HepG2 (cell line): ENCODE measurements at regions not wholly inside any gene's neighbourhood (a gene's known extent, or its start where the extent isn't known, plus 50 kb on each side); places are given as distances from the start of the nearest gene placed in this dataset.

Experiments
- ATAC-seq: fragments of 200-7000 bp; cut with Tn5 transposase; 3 replicates; pipeline ENCODE4 v1.9.1; 2020; ENCODE audit warnings: mild to moderate bottlenecking, moderate library complexity
- BruUV-seq: library from RNA; stranded (reverse); fragments of 400-500 nt; replicated peaks from 2 replicates; lab custom pipeline; 2021; lab: Mats Ljungman, UMichigan
- CTCF ChIA-PET: fragments of 300-600 bp; formaldehyde crosslinking; extraction: SDS; loops from one replicate; lab custom pipeline; 2021; ENCODE audit warnings: low total read pairs, inconsistent platforms, low intra/inter-chr PET ratio; lab: Yijun Ruan, JAX
- POLR2A ChIA-PET: fragments of 350-600 bp; sonication (Branson Sonifier 250); formaldehyde crosslinking; loops from one replicate; lab custom pipeline; 2020; ENCODE audit warnings: antibody characterized with exemption, inconsistent platforms; lab: Yijun Ruan, JAX
- DNase-seq: peaks from one replicate; pipeline ENCODE4 v3.0.0-alpha.2; 2015; ENCODE audit warnings: low spot score
- FAIRE-seq: peaks from 3 replicates; lab custom pipeline; 2011; peaks lifted over from hg19 to GRCh38; lab: Jason Lieb, UNC
- H2AFZ ChIP-seq: one replicate; pipeline ENCODE4 v1.6.1; 2011; ENCODE audit warnings: low read length, inconsistent platforms
- H3K27ac ChIP-seq: fragments of 300-600 bp; 3 replicates; pipeline ENCODE4 v1.8.0; 2011; ENCODE audit warnings: mixed run types, mild to moderate bottlenecking, mixed read lengths, low read length, inconsistent platforms; ENCODE audit not compliant: insufficient read depth; ENCODE audit errors: extremely low read length
- H3K27me3 ChIP-seq, 2 experiments: fragments of 200-600 bp in 1 of 2; 2 replicates in 1 of 2; 3 replicates in 1 of 2; pipeline versions ENCODE4 v1.6.0 to v1.8.0; 2011; ENCODE audit warnings: low read length in 2 of 2, mild to moderate bottlenecking in 2 of 2, moderate library complexity in 2 of 2, inconsistent platforms in 1 of 2; ENCODE audit not compliant: insufficient read depth in 2 of 2, control insufficient read depth in 1 of 2
- H3K36me3 ChIP-seq, 2 experiments: fragments of 200-600 bp in 1 of 2; replicated peaks in 1 of 2; 2 replicates in 1 of 2; 3 replicates in 1 of 2; pipeline versions ENCODE4 v1.5.1 to v1.8.0; 2011; ENCODE audit warnings: low read length in 2 of 2, inconsistent platforms in 1 of 2; ENCODE audit not compliant: insufficient read depth in 2 of 2, control insufficient read depth in 1 of 2
- H3K4me1 ChIP-seq: 2 replicates; pipeline ENCODE4 v1.5.1; 2012; ENCODE audit warnings: low read length, inconsistent platforms; ENCODE audit not compliant: insufficient read depth
- H3K4me2 ChIP-seq: 2 replicates; pipeline ENCODE4 v1.6.0; 2011; ENCODE audit warnings: low read depth, low read length, inconsistent platforms
- H3K4me3 ChIP-seq, 3 experiments: fragments of 200-600 bp in 1 of 3; sonication (generic), shearing (Covaris generic) in 1 of 3; replicated peaks in 1 of 3; 2 replicates each; pipeline ENCODE4 v1.5.1; 2011 to 2016; ENCODE audit warnings: low read length in 3 of 3, inconsistent platforms in 2 of 3, low read depth in 2 of 3, mild to moderate bottlenecking in 2 of 3, control low read depth in 1 of 3, mixed read lengths in 1 of 3; ENCODE audit not compliant: insufficient read depth in 1 of 3
- H3K79me2 ChIP-seq: one replicate; pipeline ENCODE4 v1.6.1; 2011; ENCODE audit warnings: low read length, inconsistent platforms; ENCODE audit not compliant: insufficient read depth
- H3K9ac ChIP-seq: 2 replicates; pipeline ENCODE4 v1.6.0; 2011; ENCODE audit warnings: mild to moderate bottlenecking, low read depth, low read length, inconsistent platforms; ENCODE audit not compliant: insufficient read depth
- H3K9me3 ChIP-seq: 2 replicates; pipeline ENCODE4 v1.5.1; 2012; ENCODE audit warnings: mild to moderate bottlenecking, low read length
- H4K20me1 ChIP-seq: 2 replicates; pipeline ENCODE4 v1.6.0; 2011; ENCODE audit warnings: inconsistent platforms, mild to moderate bottlenecking, low read length, moderate library complexity; ENCODE audit not compliant: insufficient read depth
- AGO1 ChIP-seq: fragments of 200-400 bp; formaldehyde crosslinking; IDR thresholded peaks from 2 replicates; pipeline ENCODE4 v1.6.1; 2017; ENCODE audit warnings: mild to moderate bottlenecking, low read depth, low read length, moderate library complexity; ENCODE audit not compliant: poor library complexity, severe bottlenecking
- ATF3 ChIP-seq: sonication (generic); formaldehyde crosslinking; IDR thresholded peaks from 2 replicates; pipeline ENCODE4 v1.4.0; 2020; ENCODE audit warnings: missing genetic modification reagents
- DNMT1 ChIP-seq: sonication (generic); formaldehyde crosslinking; IDR thresholded peaks from 2 replicates; pipeline ENCODE4 v1.5.1; 2020; ENCODE audit warnings: mild to moderate bottlenecking, missing genetic modification reagents
- KLF12 ChIP-seq: sonication (generic); formaldehyde crosslinking; IDR thresholded peaks from 2 replicates; pipeline ENCODE4 v1.4.0; 2020; ENCODE audit warnings: missing genetic modification reagents, borderline replicate concordance
- MLX ChIP-seq: IDR thresholded peaks from 2 replicates; pipeline ENCODE4 v1.6.1; 2016
- PLSCR1 ChIP-seq: sonication (generic); formaldehyde crosslinking; IDR thresholded peaks from 2 replicates; pipeline ENCODE4 v1.5.0; 2020; ENCODE audit warnings: missing genetic modification reagents, mild to moderate bottlenecking, borderline replicate concordance
- RBM22 ChIP-seq: fragments of 200-400 bp; formaldehyde crosslinking; optimal IDR thresholded peaks from 2 replicates; pipeline ENCODE3; 2017; ENCODE audit warnings: mild to moderate bottlenecking, low read length, moderate library complexity
- SMARCC2 ChIP-seq: fragments of 450-650 bp; IDR thresholded peaks from 2 replicates; pipeline ENCODE4 v1.6.1; 2017; ENCODE audit warnings: antibody characterized with exemption, mild to moderate bottlenecking
- TBX3 ChIP-seq: fragments of 450-650 bp; IDR thresholded peaks from 2 replicates; pipeline ENCODE4 v1.6.1; 2017; ENCODE audit warnings: antibody characterized with exemption, mild to moderate bottlenecking, inconsistent platforms, borderline replicate concordance
- ZFYVE20 ChIP-seq: sonication (generic); formaldehyde crosslinking; IDR thresholded peaks from 2 replicates; pipeline ENCODE4 v1.8.0; 2023; ENCODE audit warnings: low read depth, mild to moderate bottlenecking, moderate library complexity, missing genetic modification reagents, borderline replicate concordance
- ZNF20 ChIP-seq: sonication (generic); formaldehyde crosslinking; IDR thresholded peaks from 2 replicates; pipeline ENCODE4 v1.4.0; 2020; ENCODE audit warnings: mild to moderate bottlenecking, moderate library complexity, missing genetic modification reagents
- ZNF232 ChIP-seq: sonication (generic); formaldehyde crosslinking; IDR thresholded peaks from 2 replicates; pipeline ENCODE4 v1.4.0; 2020; ENCODE audit warnings: missing genetic modification reagents, borderline replicate concordance
- ZXDC ChIP-seq: sonication (generic); formaldehyde crosslinking; IDR thresholded peaks from 2 replicates; pipeline ENCODE4 v1.5.0; 2020; ENCODE audit warnings: mild to moderate bottlenecking, missing genetic modification reagents
- WGBS: methylation state at CpG from one replicate; pipeline ENCODE4 v1.1.6; 2017; ENCODE audit warnings: low lambda C conversion rate; 5-methylcytosine and 5-hydroxymethylcytosine counted together
- in situ Hi-C: cut with HindIII; loops from 2 replicates; pipeline ENCODE4 v1.10.0; 2017; ENCODE audit warnings: low pct_unique_long_range_greater_than_20kb; ENCODE audit not compliant: extremely low pct_ligation_motif_present
- intact Hi-C: fragments of 100-400 bp; cut with micrococcal nuclease; formaldehyde crosslinking; loops from one replicate; pipeline ENCODE4 v1.10.0; 2022; ENCODE audit not compliant: unreplicated experiment
- TF ChIP-seq, protein P1 (sequence below): sonication (generic); formaldehyde crosslinking; IDR thresholded peaks from 2 replicates; pipeline ENCODE4 v1.4.0; 2020; ENCODE audit warnings: missing genetic modification reagents, borderline replicate concordance
- TF ChIP-seq, protein P2 (sequence below): sonication (generic); formaldehyde crosslinking; IDR thresholded peaks from 2 replicates; pipeline ENCODE4 v1.4.0; 2020; ENCODE audit warnings: missing genetic modification reagents, mild to moderate bottlenecking, borderline replicate concordance

GRCh38 chr11:122294041-122294440, 178.0 kb upstream of the BLID start:
- no peak overlapping the region for H2AFZ ChIP-seq
- CTCF ChIA-PET, result no interaction called here
- BruUV-seq, result no TSS peak
- H3K4me1 ChIP-seq, result no peaks in the 10 kb centered on the region
- no peak overlapping the region for H3K9ac ChIP-seq
- no peak overlapping the region for H3K27ac ChIP-seq
- POLR2A ChIA-PET, result no interaction called here
- no peak for TF ChIP-seq MLX (CRISPR knock-in tag)
- TF ChIP-seq, protein P1, sequence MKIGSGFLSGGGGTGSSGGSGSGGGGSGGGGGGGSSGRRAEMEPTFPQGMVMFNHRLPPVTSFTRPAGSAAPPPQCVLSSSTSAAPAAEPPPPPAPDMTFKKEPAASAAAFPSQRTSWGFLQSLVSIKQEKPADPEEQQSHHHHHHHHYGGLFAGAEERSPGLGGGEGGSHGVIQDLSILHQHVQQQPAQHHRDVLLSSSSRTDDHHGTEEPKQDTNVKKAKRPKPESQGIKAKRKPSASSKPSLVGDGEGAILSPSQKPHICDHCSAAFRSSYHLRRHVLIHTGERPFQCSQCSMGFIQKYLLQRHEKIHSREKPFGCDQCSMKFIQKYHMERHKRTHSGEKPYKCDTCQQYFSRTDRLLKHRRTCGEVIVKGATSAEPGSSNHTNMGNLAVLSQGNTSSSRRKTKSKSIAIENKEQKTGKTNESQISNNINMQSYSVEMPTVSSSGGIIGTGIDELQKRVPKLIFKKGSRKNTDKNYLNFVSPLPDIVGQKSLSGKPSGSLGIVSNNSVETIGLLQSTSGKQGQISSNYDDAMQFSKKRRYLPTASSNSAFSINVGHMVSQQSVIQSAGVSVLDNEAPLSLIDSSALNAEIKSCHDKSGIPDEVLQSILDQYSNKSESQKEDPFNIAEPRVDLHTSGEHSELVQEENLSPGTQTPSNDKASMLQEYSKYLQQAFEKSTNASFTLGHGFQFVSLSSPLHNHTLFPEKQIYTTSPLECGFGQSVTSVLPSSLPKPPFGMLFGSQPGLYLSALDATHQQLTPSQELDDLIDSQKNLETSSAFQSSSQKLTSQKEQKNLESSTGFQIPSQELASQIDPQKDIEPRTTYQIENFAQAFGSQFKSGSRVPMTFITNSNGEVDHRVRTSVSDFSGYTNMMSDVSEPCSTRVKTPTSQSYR (CRISPR knock-in tag), result no peak
- no peak for TF ChIP-seq RBM22
- TF ChIP-seq SMARCC2, result no peak
- no peak for TF ChIP-seq ZXDC (CRISPR knock-in tag)
- TF ChIP-seq ZNF232 (CRISPR knock-in tag), result no peak
- TF ChIP-seq TBX3, result no peak
- TF ChIP-seq, protein P2, sequence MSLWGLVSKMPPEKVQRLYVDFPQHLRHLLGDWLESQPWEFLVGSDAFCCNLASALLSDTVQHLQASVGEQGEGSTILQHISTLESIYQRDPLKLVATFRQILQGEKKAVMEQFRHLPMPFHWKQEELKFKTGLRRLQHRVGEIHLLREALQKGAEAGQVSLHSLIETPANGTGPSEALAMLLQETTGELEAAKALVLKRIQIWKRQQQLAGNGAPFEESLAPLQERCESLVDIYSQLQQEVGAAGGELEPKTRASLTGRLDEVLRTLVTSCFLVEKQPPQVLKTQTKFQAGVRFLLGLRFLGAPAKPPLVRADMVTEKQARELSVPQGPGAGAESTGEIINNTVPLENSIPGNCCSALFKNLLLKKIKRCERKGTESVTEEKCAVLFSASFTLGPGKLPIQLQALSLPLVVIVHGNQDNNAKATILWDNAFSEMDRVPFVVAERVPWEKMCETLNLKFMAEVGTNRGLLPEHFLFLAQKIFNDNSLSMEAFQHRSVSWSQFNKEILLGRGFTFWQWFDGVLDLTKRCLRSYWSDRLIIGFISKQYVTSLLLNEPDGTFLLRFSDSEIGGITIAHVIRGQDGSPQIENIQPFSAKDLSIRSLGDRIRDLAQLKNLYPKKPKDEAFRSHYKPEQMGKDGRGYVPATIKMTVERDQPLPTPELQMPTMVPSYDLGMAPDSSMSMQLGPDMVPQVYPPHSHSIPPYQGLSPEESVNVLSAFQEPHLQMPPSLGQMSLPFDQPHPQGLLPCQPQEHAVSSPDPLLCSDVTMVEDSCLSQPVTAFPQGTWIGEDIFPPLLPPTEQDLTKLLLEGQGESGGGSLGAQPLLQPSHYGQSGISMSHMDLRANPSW (CRISPR knock-in tag), result no peak
- TF ChIP-seq KLF12 (CRISPR knock-in tag), result no peak
- TF ChIP-seq ZFYVE20 (CRISPR knock-in tag), result no peak
- TF ChIP-seq ZNF20 (CRISPR knock-in tag), result no peak
- TF ChIP-seq ATF3 (CRISPR knock-in tag), result no peak
- TF ChIP-seq AGO1, result no peak
- TF ChIP-seq PLSCR1 (CRISPR knock-in tag), result no peak
- TF ChIP-seq DNMT1 (CRISPR knock-in tag), result no peak
- TF ChIP-seq, all 625 proteins: peak for 0
- H3K9me3 ChIP-seq, result no peaks in the 10 kb centered on the region
- DNase-seq, result no peak
- in situ Hi-C loops (no loop called here), intact Hi-C loops (loop anchor here (2.0 kb wide), 1 partner anchor 211 kb away; no protein-coding TSS in a partner anchor)
- H4K20me1 ChIP-seq, result no peaks in the 10 kb centered on the region
- no peak overlapping the region for H3K4me3 ChIP-seq
- ATAC-seq, result no peak
- 62% methylated on average over 3 of the region's 3 CpGs for WGBS
- no peaks in the 10 kb centered on the region for H3K79me2 ChIP-seq
- H3K4me2 ChIP-seq, result no peak overlapping the region
- H3K36me3 ChIP-seq, result no peaks in the 10 kb centered on the region
- FAIRE-seq, result no peak
- H3K27me3 ChIP-seq, result no peaks in the 10 kb centered on the region
